Endothelial cell of umbilical vein (primary cell): ENCODE measurements at regions not wholly inside any gene's neighbourhood (a gene's known extent, or its start where the extent isn't known, plus 50 kb on each side); places are given as distances from the start of the nearest gene placed in this dataset.
"Not testable (repeated sequence)": the region's sequence is repeated elsewhere in the genome, so short reads cannot be mapped to it uniquely, and the experiment has no call there.

Experiments used
- BruUV-seq: library from RNA; stranded (reverse); fragments of 400-500 nt; replicated peaks from 2 replicates; lab custom pipeline; 2021; lab: Mats Ljungman, UMichigan
- CTCF ChIA-PET: fragments of 300-600, 350-600 bp; sonication (Branson Sonifier 250); formaldehyde crosslinking; loops from one replicate; lab custom pipeline; 2021; ENCODE audit warnings: antibody characterized with exemption, inconsistent platforms; lab: Charles Lee
- POLR2A ChIA-PET: fragments of 300-600, 350-600 bp; sonication (Branson Sonifier 250); formaldehyde crosslinking; loops from one replicate; lab custom pipeline; 2021; ENCODE audit warnings: antibody characterized with exemption, inconsistent platforms; lab: Charles Lee
- DNase-seq: peaks from one replicate; pipeline ENCODE4 v3.0.0-alpha.2; 2011; ENCODE audit warnings: low read depth, low spot score
- FAIRE-seq: peaks from 2 replicates; lab custom pipeline; 2011; peaks lifted over from hg19 to GRCh38; lab: Jason Lieb, UNC
- H2AFZ ChIP-seq: 2 replicates; pipeline ENCODE4 v1.6.0; 2012; ENCODE audit warnings: low read depth, low read length, control low read depth, inconsistent platforms
- H3K27ac ChIP-seq: 2 replicates; pipeline ENCODE4 v1.5.1; 2011; ENCODE audit warnings: low read depth, mild to moderate bottlenecking, control low read depth, low read length, moderate library complexity; ENCODE audit not compliant: insufficient read depth
- H3K27me3 ChIP-seq, 2 experiments: 2 replicates each; pipeline versions ENCODE4 v1.6.0 to v1.6.1; 2011; ENCODE audit warnings: low read length in 2 of 2, mixed read lengths in 1 of 2; ENCODE audit not compliant: control insufficient read depth in 2 of 2, insufficient read depth in 2 of 2
- H3K36me3 ChIP-seq, 2 experiments: 2 replicates in 1 of 2; 3 replicates in 1 of 2; pipeline ENCODE4 v1.5.1; 2011; ENCODE audit warnings: low read length in 2 of 2, mild to moderate bottlenecking in 1 of 2, moderate library complexity in 1 of 2; ENCODE audit not compliant: control insufficient read depth in 2 of 2, insufficient read depth in 2 of 2; ENCODE audit errors: extremely low read depth in 1 of 2
- H3K4me1 ChIP-seq: 3 replicates; pipeline ENCODE4 v1.5.1; 2011; ENCODE audit warnings: mild to moderate bottlenecking, low read length; ENCODE audit not compliant: control insufficient read depth, insufficient read depth; ENCODE audit errors: extremely low read depth
- H3K4me2 ChIP-seq: 2 replicates; pipeline ENCODE4 v1.6.1; 2011; ENCODE audit warnings: low read length, control low read depth, mixed read lengths; ENCODE audit not compliant: insufficient read depth
- H3K4me3 ChIP-seq, 3 experiments: fragments of 200-600 bp in 1 of 3; sonication (generic), shearing (Covaris generic) in 1 of 3; replicated peaks in 1 of 3; 2 replicates each; pipeline ENCODE4 v1.5.1; 2011 to 2016; ENCODE audit warnings: control low read depth in 3 of 3, low read length in 3 of 3, mild to moderate bottlenecking in 2 of 3, inconsistent platforms in 1 of 3, low read depth in 1 of 3, moderate library complexity in 1 of 3; ENCODE audit not compliant: insufficient read depth in 1 of 3
- H3K79me2 ChIP-seq: 2 replicates; pipeline ENCODE4 v1.6.0; 2012; ENCODE audit warnings: low read length, inconsistent platforms; ENCODE audit not compliant: control insufficient read depth, insufficient read depth
- H3K9ac ChIP-seq: replicated peaks from 2 replicates; pipeline ENCODE3; 2011; ENCODE audit warnings: low read length, control low read depth; ENCODE audit not compliant: insufficient read depth; ENCODE audit errors: extremely low read depth
- H3K9me1 ChIP-seq: replicated peaks from 3 replicates; pipeline ENCODE4 v1.6.0; 2011; ENCODE audit warnings: mild to moderate bottlenecking, low read length; ENCODE audit not compliant: control insufficient read depth, insufficient read depth; ENCODE audit errors: extremely low read depth
- H3K9me3 ChIP-seq: replicated peaks from 2 replicates; pipeline ENCODE4 v1.5.1; 2012; ENCODE audit warnings: low read length, inconsistent platforms; ENCODE audit not compliant: control insufficient read depth, insufficient read depth
- H4K20me1 ChIP-seq: replicated peaks from 2 replicates; pipeline ENCODE3; 2011; ENCODE audit warnings: mild to moderate bottlenecking, low read length; ENCODE audit not compliant: control insufficient read depth, insufficient read depth; ENCODE audit errors: extremely low read depth
- EZH2 ChIP-seq: IDR thresholded peaks from 2 replicates; pipeline ENCODE4 v1.6.1; 2012; ENCODE audit warnings: borderline replicate concordance, low read depth, mild to moderate bottlenecking, moderate library complexity, low read length, inconsistent platforms; ENCODE audit not compliant: severe bottlenecking
- FOS ChIP-seq: IDR thresholded peaks from 2 replicates; pipeline ENCODE4 v1.6.1; 2011; ENCODE audit warnings: mild to moderate bottlenecking, low read length, moderate library complexity, borderline replicate concordance; ENCODE audit not compliant: insufficient read depth
- GATA2 ChIP-seq: IDR thresholded peaks from 2 replicates; pipeline ENCODE4 v1.7.0; 2011; ENCODE audit warnings: low read depth, mild to moderate bottlenecking, moderate library complexity, mixed read lengths, low read length; ENCODE audit not compliant: insufficient read length, insufficient read depth
- JUN ChIP-seq: IDR thresholded peaks from 2 replicates; pipeline ENCODE4 v1.6.1; 2011; ENCODE audit warnings: borderline replicate concordance, low read depth; ENCODE audit not compliant: insufficient read length, insufficient read depth
- MAX ChIP-seq: IDR thresholded peaks from 2 replicates; pipeline ENCODE4 v1.6.1; 2011; ENCODE audit not compliant: insufficient read depth, insufficient read length
- MYC ChIP-seq: IDR thresholded peaks from one replicate; pipeline ENCODE4 v1.6.1; 2011; ENCODE audit warnings: mild to moderate bottlenecking, low read depth, low read length
- POLR2A ChIP-seq: IDR thresholded peaks from 2 replicates; pipeline ENCODE4 v1.6.1; 2012; ENCODE audit warnings: low read depth, mild to moderate bottlenecking, control low read depth, low read length
- POLR2AphosphoS5 ChIP-seq: IDR thresholded peaks from 2 replicates; pipeline ENCODE4 v1.6.1; 2012; ENCODE audit warnings: low read depth, mild to moderate bottlenecking, control low read depth, low read length, moderate library complexity; ENCODE audit not compliant: insufficient read depth
- dilution Hi-C: fragments of 300-500 bp; cut with MboI; formaldehyde crosslinking; loops from one replicate; pipeline ENCODE4 v1.15.0; 2019; ENCODE audit warnings: low sequenced_read_pairs; ENCODE audit not compliant: extremely low pct_ligation_motif_present
- intact Hi-C: fragments of 100-400 bp; cut with micrococcal nuclease; formaldehyde crosslinking; loops from one replicate; pipeline ENCODE4 v1.10.0; 2022
- TF ChIP-seq, protein P1 (sequence below), 2 donors: IDR thresholded peaks; 1 replicate in 1 of 2; 2 replicates in 1 of 2; pipeline ENCODE4 v1.5.1; 2011; ENCODE audit warnings: low read length in 2 of 2, mild to moderate bottlenecking in 2 of 2, moderate library complexity in 2 of 2, control low read depth in 1 of 2, inconsistent platforms in 1 of 2, low read depth in 1 of 2; ENCODE audit not compliant: insufficient read depth in 1 of 2; ENCODE audit errors: extremely low read depth in 1 of 2

DNA sequence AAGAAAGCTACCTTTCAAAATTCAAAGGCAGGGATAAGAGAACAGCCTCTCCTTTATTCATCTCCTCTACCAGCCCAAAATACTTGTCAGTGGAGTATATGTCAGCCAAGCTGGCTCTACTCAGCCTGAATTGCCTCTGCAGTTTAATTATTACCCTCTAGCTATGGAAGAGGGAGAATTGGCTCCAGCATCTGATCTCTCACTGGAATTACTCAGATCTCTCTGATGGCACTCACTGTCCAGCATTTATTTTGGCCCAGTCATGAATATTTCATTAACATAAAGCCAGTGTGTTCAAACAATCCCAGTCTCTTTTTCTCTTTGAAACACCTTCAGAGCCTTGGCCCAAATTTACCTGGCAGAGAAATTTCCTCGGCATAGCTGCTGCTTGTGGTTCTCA is 58.6 kb upstream of the TMEM108 start:
- ChIA-PET CTCF (no interaction called here), POLR2A (no interaction called here)
- Histone ChIP-seq H3K36me3 (no peaks in the 10 kb centered on the region), H2AFZ (no peak overlapping the region), H3K9me1 (no peaks in the 10 kb centered on the region), H3K27me3 (no peaks in the 10 kb centered on the region), H4K20me1 (no peaks in the 10 kb centered on the region), H3K4me3 (no peak overlapping the region), H3K27ac (no peak overlapping the region), H3K79me2 (no peaks in the 10 kb centered on the region), H3K4me2 (no peak overlapping the region), H3K4me1 (no peaks in the 10 kb centered on the region), H3K9ac (no peak overlapping the region), H3K9me3 (no peaks in the 10 kb centered on the region)
- no TSS peak for BruUV-seq
- FAIRE-seq (no peak), DNase-seq (no peak)
- dilution Hi-C loops (no loop called here), intact Hi-C loops (no loop called here)
- TF ChIP-seq MYC (no peak), EZH2 (no peak), POLR2A (no peak), GATA2 (no peak), FOS (no peak), MAX (no peak), JUN (no peak), POLR2AphosphoS5 (no peak)
- TF ChIP-seq, protein P1, sequence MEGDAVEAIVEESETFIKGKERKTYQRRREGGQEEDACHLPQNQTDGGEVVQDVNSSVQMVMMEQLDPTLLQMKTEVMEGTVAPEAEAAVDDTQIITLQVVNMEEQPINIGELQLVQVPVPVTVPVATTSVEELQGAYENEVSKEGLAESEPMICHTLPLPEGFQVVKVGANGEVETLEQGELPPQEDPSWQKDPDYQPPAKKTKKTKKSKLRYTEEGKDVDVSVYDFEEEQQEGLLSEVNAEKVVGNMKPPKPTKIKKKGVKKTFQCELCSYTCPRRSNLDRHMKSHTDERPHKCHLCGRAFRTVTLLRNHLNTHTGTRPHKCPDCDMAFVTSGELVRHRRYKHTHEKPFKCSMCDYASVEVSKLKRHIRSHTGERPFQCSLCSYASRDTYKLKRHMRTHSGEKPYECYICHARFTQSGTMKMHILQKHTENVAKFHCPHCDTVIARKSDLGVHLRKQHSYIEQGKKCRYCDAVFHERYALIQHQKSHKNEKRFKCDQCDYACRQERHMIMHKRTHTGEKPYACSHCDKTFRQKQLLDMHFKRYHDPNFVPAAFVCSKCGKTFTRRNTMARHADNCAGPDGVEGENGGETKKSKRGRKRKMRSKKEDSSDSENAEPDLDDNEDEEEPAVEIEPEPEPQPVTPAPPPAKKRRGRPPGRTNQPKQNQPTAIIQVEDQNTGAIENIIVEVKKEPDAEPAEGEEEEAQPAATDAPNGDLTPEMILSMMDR (IDR thresholded peaks at IDR 0.05; ENCODE audit: extremely low read depth in 1 of 2, insufficient read depth in 1 of 2, low read depth in 1 of 2, low read length in 2 of 2) = no peak

- POLR2A ChIA-PET, intact Hi-C loops, H3K9ac ChIP-seq, H3K9me3 ChIP-seq, FAIRE-seq, H3K27me3 ChIP-seq, H3K4me1 ChIP-seq, H4K20me1 ChIP-seq, H3K4me3 ChIP-seq, H3K4me2 ChIP-seq, CTCF ChIA-PET, H2AFZ ChIP-seq, H3K27ac ChIP-seq, H3K79me2 ChIP-seq, H3K36me3 ChIP-seq, DNase-seq, dilution Hi-C loops, H3K9me1 ChIP-seq, BruUV-seq: not testable (repeated sequence)
Observed at GRCh38 chr3:132978946-132979345, 59.2 kb upstream of the TMEM108 start.
